ENCODE measurements at regions not wholly inside any gene's neighbourhood (a gene's known extent, or its start where the extent isn't known, plus 50 kb on each side); places are given as distances from the start of the nearest gene placed in this dataset.

- H3K27me3 ChIP-seq (replicated peaks in 1 of 4; ENCODE audit: control insufficient read depth in 3 of 4, extremely low read depth in 1 of 4, insufficient read depth in 3 of 4, low read length in 3 of 4), result no peaks in the 10 kb centered on the region
- ChIA-PET CTCF (ENCODE audit: partially characterized antibody) (interaction anchor here (0.8 kb wide), 1 partner anchor 77 kb away, joined by 3 read pairs; no protein-coding TSS in a partner anchor), POLR2A (ENCODE audit: partially characterized antibody) (interaction anchor here (0.7 kb wide), 1 partner anchor 19 kb away, joined by 3 read pairs; no protein-coding TSS in a partner anchor)
- H3K14ac ChIP-seq (ENCODE audit: insufficient read length), result no peak overlapping the region
- no peak overlapping the region for H3K4me3 ChIP-seq (ENCODE audit: extremely low read depth in 1 of 4, insufficient read depth in 2 of 4, low read depth in 3 of 4, low read length in 4 of 4)
- 85% methylated on average over 1 of the region's 1 CpG; no CpG with 5 or more reads in 1 of the 2 experiments for WGBS, 2 experiments (ENCODE audit: extremely low coverage in 1 of 2, insufficient coverage in 1 of 2, insufficient read length in 1 of 2, insufficient replicate concordance in 2 of 2, low coverage in 1 of 2, low lambda C conversion rate in 2 of 2, missing lambda C conversion rate in 1 of 2)
- no peak overlapping the region for H3K9ac ChIP-seq (replicated peaks in 1 of 4; ENCODE audit: extremely low read depth in 1 of 4, low read depth in 3 of 4, low read length in 3 of 4)
- no peak overlapping the region for H2BK120ac ChIP-seq (replicated peaks; ENCODE audit: low read depth, low read length)
- H3K23ac ChIP-seq (ENCODE audit: insufficient read length), result no peak overlapping the region
- no peak overlapping the region for H4K8ac ChIP-seq (ENCODE audit: extremely low read depth, insufficient read depth, low read length)
- no peaks in the 10 kb centered on the region for H3K79me1 ChIP-seq (ENCODE audit: low read depth, low read length)
- no peak for TF ChIP-seq RBBP5 (IDR thresholded peaks at IDR 0.05; ENCODE audit: borderline replicate concordance, low read depth, low read length)
- no peak for TF ChIP-seq CTCF (IDR thresholded peaks at IDR 0.05; ENCODE audit: control extremely low read depth in 1 of 3, insufficient read depth in 1 of 3, low read depth in 1 of 3, low read length in 3 of 3)
- TF ChIP-seq JUND (IDR thresholded peaks at IDR 0.05; ENCODE audit: low read length), result no peak
- TF ChIP-seq E2F6 (IDR thresholded peaks at IDR 0.05), result no peak
- no peak for TF ChIP-seq CBX8 (IDR thresholded peaks at IDR 0.05; ENCODE audit: borderline replicate concordance, low read depth, low read length)
- no peak for TF ChIP-seq HDAC2 (IDR thresholded peaks at IDR 0.05; ENCODE audit: borderline replicate concordance in 1 of 2, low read depth in 2 of 2, low read length in 2 of 2)
- no peak for TF ChIP-seq SUZ12 (IDR thresholded peaks at IDR 0.05; ENCODE audit: low read length)
- no peak for TF ChIP-seq POU5F1 (IDR thresholded peaks at IDR 0.05; ENCODE audit: low read depth, low read length)
- TF ChIP-seq USF2 (IDR thresholded peaks at IDR 0.05; ENCODE audit: low read length), result no peak
- H3K4me2 ChIP-seq (ENCODE audit: insufficient read depth in 1 of 2, low read depth in 2 of 2, low read length in 2 of 2), result no peak overlapping the region
- no peak overlapping the region for H2BK15ac ChIP-seq (ENCODE audit: low read length)
- DNase-seq (ENCODE audit: low read depth in 1 of 2, low spot score in 2 of 2), result no peak
- H2AK5ac ChIP-seq (ENCODE audit: low read depth, low read length), result no peak overlapping the region
- H3K9me3 ChIP-seq (ENCODE audit: insufficient read depth in 2 of 2, low read depth in 1 of 2, low read length in 1 of 2), result no peaks in the 10 kb centered on the region
- H3K56ac ChIP-seq (replicated peaks; ENCODE audit: insufficient read length, low read depth, low read length), result no peak overlapping the region
- no peak overlapping the region for H4K91ac ChIP-seq (replicated peaks; ENCODE audit: insufficient read length, low read length)
- H3K18ac ChIP-seq (ENCODE audit: extremely low read depth, low read length), result no peak overlapping the region
- no peaks in the 10 kb centered on the region for H4K20me1 ChIP-seq (replicated peaks in 1 of 2; ENCODE audit: control insufficient read depth in 1 of 2, insufficient read depth in 2 of 2, low read length in 2 of 2)
- H4K5ac ChIP-seq (ENCODE audit: insufficient read length, low read depth, low read length), result no peak overlapping the region
- H2AFZ ChIP-seq (ENCODE audit: low read length), result no peak overlapping the region
- no peak overlapping the region for H3K4ac ChIP-seq (replicated peaks; ENCODE audit: insufficient read length, low read depth, low read length)
- no peak overlapping the region for H3K27ac ChIP-seq (ENCODE audit: low read depth, low read length)
- no peaks in the 10 kb centered on the region for H3K79me2 ChIP-seq (ENCODE audit: control insufficient read depth in 1 of 2, insufficient read depth in 2 of 2, low read length in 2 of 2)
- H2BK12ac ChIP-seq (ENCODE audit: low read depth, low read length), result no peak overlapping the region
- FAIRE-seq, result no peak
- H2BK20ac ChIP-seq (ENCODE audit: low read length), result no peak overlapping the region
- no peak overlapping the region for H2BK5ac ChIP-seq (ENCODE audit: low read depth, low read length)
- no peaks in the 10 kb centered on the region for H3K4me1 ChIP-seq (replicated peaks in 1 of 4; ENCODE audit: control insufficient read depth in 3 of 4, insufficient read depth in 4 of 4, low read length in 3 of 4)
- H3K23me2 ChIP-seq (ENCODE audit: low read depth, low read length), result no peaks in the 10 kb centered on the region
- no peaks in the 10 kb centered on the region for H3K36me3 ChIP-seq (ENCODE audit: control insufficient read depth in 2 of 4, insufficient read depth in 4 of 4, low read length in 3 of 4)
Observed at GRCh38 chr11:81573367-81573766, 1160.3 kb downstream of the FAM181B start.

Measured in H1 (cell line).